ENCODE measurements at regions not wholly inside any gene's neighbourhood (a gene's known extent, or its start where the extent isn't known, plus 50 kb on each side); places are given as distances from the start of the nearest gene placed in this dataset.

- TF ChIP-seq CTCF (IDR thresholded peaks at IDR 0.05; ENCODE audit: insufficient read depth, low read depth, low read length) (no peak), EZH2 (IDR thresholded peaks at IDR 0.05; ENCODE audit: insufficient read depth, low read length) (no peak)
Measured at GRCh38 chr21:31555741-31556191, 103.7 kb upstream of the SOD1 start.

Data from astrocyte (in vitro differentiated cells and primary cell).